GM12872 (cell line): ENCODE measurements at regions not wholly inside any gene's neighbourhood (a gene's known extent, or its start where the extent isn't known, plus 50 kb on each side); places are given as distances from the start of the nearest gene placed in this dataset.

Experiments used
- TF ChIP-seq, protein P1 (sequence below): IDR thresholded peaks from 3 replicates; pipeline ENCODE4 v1.5.1; 2011; ENCODE audit warnings: low read depth, mild to moderate bottlenecking, low read length, moderate library complexity; ENCODE audit not compliant: insufficient read depth

DNA sequence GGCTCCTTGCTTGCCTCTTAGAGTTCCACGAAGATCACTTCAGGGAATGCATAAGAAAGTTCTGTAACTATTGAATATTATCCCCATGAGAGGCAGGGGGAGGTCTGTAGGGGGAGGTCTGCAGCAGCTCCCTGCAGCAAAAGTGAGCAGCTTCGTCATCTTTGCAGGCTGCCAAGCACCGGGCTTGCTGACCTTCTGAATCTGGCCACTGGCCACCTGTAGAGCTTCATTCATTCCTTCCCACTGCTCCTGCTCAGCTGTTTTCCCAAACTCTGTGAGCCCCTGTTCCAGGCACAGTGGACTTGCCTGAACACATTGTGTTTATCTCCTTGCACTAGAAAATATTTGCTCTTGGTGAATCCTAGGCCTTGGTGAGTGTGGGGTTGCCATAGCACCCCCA, 443.3 kb downstream of the HAPSTR1 start:
- TF ChIP-seq, protein P1, sequence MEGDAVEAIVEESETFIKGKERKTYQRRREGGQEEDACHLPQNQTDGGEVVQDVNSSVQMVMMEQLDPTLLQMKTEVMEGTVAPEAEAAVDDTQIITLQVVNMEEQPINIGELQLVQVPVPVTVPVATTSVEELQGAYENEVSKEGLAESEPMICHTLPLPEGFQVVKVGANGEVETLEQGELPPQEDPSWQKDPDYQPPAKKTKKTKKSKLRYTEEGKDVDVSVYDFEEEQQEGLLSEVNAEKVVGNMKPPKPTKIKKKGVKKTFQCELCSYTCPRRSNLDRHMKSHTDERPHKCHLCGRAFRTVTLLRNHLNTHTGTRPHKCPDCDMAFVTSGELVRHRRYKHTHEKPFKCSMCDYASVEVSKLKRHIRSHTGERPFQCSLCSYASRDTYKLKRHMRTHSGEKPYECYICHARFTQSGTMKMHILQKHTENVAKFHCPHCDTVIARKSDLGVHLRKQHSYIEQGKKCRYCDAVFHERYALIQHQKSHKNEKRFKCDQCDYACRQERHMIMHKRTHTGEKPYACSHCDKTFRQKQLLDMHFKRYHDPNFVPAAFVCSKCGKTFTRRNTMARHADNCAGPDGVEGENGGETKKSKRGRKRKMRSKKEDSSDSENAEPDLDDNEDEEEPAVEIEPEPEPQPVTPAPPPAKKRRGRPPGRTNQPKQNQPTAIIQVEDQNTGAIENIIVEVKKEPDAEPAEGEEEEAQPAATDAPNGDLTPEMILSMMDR = no peak

DNA sequence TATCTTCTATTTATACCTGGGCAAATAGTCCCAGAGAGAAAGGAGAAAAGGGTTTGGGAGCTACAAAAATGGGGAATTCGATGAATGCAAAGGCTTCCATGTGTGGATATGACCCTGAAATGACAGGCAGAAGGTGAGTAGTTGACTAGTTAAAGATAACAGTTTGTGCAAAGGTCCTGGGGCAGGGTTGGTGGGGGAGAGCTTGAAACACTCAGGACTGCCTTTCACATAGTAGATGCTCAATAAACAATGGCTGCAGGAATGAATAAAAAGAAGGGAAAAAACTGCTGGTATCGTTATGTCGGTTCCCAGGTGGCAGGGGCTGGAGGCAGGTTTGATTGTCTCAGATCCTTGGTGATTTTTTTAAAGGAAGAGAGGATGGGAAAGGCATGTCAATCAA, 445.5 kb downstream of the HAPSTR1 start:
- TF ChIP-seq, protein P1 = no peak

GRCh38 chr16:9539346-9539745, 447.9 kb downstream of the HAPSTR1 start:
- TF ChIP-seq, protein P1 = no peak

DNA sequence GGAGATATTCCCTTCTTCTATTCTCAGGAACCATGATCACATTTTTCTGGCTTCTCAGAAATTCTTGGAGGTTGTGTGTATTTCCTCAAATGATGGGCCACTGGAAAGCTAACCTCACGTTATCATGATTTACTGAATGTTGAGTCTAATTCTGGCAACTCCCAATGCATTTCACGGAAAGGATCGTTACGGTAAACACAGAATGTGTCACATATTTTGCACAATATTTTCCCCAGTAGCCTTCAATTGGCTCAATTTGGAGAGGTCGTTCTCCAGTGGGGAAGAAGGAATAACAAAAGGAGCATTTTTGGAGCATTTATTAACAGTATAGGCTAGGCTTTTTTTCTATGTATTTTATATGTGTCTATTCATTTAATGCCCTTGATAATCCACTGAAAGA, 450.3 kb downstream of the HAPSTR1 start:
- TF ChIP-seq, protein P1 = no peak

- TF ChIP-seq, protein P1 = no peak
Observed at GRCh38 chr16:9542165-9542755, 450.8 kb downstream of the HAPSTR1 start.

- TF ChIP-seq, protein P1 = no peak
Observed at GRCh38 chr16:9545522-9546437, 454.3 kb downstream of the HAPSTR1 start.

GRCh38 chr16:9546438-9546786, 455.0 kb downstream of the HAPSTR1 start:
- TF ChIP-seq, protein P1 = no peak
